GM18499 (cell line): ENCODE measurements at regions not wholly inside any gene's neighbourhood (a gene's known extent, or its start where the extent isn't known, plus 50 kb on each side); places are given as distances from the start of the nearest gene placed in this dataset.
"Not testable (repeated sequence)": the region's sequence is repeated elsewhere in the genome, so short reads cannot be mapped to it uniquely, and the experiment has no call there.

Experiments
- ATAC-seq: cut with Tn5 transposase; IDR thresholded peaks from one replicate; pipeline ENCODE4 v1.9.1; 2021; ENCODE audit warnings: moderate number of reproducible peaks; ENCODE audit not compliant: insufficient read depth, unreplicated experiment

DNA sequence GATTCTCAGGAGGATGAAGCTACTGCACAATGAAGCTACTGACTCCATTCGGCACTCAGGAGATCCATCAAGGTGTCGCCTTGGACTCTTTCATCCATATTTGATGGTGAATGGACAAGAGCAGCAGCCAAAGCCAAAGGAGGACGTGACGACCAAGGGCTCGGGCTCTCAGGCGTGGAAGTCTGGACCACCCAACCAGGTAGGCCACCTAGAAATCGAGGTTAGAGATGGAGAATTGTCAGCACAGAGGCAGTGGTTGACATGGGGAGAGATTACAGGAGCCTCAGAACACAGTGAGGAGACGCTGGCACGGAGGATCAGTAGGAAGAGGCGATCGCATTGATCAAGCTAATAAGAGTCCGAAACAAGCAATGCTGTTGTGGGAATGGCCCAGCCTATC is 240.5 kb upstream of the ID2 start:
- no peak for ATAC-seq

DNA sequence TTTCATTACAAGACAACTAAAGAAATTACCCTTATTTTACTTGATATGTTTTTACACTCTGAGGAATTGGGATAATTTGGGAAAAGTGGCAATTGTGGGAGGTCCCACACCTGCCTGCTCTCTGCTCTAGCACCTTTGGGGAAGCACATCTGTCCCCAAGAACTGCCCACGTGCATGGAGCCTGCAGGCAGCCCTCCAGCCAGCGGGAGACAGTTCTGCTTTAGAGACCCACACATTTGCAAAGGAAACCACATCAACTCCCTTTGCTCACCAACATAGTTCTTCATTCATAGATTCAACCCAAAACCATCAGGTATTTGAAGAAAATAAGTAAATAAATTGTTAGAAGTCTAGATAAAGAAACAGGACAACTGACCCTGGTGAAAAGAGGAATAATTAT is 239.9 kb upstream of the ID2 start:
- no peak for ATAC-seq

DNA sequence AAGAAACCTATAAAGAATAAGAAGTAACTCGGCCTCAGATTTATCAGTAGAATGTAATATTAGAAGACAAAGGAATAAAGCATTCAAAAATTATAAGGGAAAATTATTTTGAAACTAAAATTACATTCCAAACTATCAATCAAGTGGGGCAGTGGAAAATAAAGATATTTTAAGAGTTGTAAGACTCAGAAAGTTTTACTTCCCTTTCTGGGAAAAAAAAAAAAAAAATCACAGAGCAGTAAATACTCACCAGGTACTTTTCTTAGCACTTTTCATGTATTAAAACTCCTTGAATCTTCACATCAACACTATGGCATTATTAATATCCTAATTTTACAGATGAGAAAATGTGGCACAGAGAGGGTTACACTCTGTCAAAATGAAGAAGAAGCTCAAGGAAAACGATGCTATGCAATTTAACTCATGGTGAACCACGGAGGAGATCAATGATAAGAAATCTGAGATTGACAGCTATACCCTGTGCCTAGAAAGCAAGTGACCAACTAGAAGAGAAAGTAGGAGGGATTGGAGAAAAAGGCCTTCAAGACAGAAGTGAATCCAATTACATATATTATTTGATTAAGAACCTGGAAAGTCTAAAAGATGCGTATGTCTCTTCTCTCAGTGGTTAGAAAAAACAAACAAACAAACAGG is 238.9 kb upstream of the ID2 start:
- no peak for ATAC-seq

DNA sequence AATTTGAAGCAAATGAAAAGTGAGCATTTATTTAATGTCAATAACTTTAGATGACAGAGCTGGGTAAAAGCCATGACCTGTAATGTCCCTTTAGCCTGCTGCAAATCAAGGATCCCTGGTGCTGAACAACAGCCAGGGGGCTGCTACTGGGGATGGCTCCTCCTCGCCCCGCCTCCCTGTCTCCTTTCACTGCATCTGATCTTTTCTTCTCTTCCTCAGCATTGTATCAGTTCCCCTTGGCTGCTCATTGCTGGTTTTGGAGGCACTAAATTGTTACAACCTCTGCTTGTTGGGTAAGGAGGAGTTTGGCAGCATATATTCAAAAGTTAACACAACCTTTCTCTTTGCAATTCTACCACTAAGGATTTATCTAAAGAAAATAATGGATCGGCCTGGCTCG is 236.3 kb upstream of the ID2 start:
- ATAC-seq = no peak

DNA sequence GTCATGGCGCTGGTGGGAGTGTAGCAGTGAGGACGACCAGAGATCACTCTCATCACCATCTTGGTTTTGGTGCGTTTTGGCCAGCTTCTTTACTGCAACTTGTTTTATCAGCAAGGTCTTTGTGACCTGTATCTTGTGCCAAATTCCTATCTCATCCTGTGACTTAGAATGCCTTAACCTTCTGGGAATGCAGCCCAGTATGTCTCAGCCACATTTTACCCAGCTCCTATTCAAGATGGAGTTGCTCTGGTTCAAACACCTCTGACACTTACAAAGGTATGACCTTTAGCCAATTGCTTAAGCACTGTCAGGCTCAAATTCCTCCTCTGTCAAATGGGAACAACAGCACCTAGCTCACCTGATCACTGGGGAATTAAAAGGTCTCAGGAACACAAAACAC is 235.1 kb upstream of the ID2 start:
- ATAC-seq = not testable (repeated sequence)

DNA sequence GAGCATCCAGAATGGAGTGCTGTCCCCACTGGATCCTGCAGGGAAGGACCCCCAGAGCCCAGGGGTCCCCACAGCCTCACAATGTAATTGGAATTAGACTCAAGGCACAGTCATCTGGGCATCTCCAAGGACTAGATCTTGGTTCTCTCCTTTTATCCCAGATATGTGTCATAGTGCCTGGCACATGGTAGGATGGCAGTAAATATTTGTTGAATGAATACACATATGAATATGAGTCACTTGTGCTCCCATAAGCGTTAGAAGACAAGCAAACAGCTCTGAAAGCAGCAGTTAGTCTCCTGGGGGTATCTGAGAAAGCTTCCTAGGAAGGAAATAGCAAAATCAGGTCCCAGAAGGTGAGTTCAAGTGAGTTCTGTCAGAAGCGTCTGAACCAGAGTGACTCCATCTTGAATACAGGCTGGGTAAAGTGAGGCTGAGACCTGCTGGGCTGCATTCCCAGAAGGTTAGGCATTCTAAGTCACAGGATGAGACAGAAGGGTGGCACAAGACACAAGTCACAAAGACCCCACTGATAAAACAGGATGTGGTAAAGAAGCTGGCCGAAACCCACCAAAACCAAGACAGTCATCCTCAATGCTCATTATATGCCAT is 234.1 kb upstream of the ID2 start:
- no peak for ATAC-seq

DNA sequence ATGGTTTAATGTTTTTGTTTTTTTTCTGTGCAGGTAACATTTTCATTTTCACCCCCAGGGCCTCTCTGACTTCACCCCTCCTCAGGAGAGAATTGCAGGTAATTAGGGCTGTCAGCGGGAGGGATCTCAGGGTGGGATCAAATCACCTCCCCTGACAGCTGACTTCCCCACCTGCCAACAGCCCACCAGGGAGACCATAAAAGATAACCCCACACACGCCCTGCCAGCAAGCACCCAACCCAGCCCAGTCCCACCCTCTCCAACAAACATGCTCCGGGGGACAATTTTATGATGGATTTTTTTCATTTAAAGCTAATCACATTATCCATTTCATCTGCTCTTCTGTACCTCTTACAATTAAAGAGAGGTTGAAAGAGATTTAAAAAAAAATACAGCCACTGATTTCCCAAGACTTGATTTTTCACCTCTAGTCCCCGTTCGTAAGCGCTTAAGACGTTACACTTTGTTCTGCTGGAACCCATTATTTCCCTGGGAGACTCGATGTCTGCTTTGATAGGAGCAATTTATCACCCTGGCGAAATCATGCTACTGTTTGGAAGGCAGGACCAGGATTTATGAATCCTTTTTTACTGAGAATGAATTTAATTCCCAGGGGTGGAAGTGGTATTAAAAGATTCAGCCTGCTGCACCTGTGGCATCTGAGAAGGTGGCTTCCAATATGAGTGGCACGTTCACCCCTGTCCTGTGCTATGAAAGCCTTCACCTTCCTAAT is 232.9 kb upstream of the ID2 start:
- ATAC-seq = no peak

DNA sequence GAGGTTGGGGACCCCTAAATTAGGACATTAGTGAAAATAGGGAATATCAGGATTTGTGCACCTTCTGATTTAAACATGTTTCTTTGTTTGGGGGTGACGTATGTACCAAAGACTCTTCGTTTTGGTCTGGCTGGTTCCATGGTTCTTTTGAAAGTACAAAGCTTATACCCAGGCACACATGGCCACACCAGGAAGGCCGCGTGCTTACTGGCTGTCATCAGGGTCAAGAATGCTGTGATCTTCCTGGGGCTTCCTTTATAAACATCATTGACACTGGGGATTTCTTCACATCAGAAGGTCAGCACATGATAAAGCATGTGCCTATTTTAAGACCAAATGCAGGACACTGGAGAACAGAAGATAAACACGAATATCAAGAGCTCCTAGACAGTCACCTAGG is 230.6 kb upstream of the ID2 start:
- no peak for ATAC-seq

DNA sequence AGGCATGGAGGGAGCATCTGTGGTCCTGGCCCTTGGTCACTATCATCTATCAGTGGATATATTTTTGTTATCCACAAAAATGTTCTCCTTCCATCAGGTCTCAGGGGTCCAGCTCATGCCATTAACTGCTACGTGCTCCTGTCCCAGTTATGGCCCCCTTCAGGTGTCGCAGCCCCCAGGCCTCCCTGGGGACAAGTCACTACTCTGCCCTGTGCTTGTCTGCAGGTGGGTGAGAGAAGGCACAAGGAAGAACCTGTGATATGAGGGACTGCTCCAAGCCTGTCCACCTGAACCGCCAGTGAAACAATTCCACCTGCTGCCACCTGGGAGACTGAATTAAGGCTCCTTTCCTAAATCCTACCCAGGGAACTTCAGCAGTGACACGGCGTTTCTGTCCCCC is 229.6 kb upstream of the ID2 start:
- no peak for ATAC-seq

DNA sequence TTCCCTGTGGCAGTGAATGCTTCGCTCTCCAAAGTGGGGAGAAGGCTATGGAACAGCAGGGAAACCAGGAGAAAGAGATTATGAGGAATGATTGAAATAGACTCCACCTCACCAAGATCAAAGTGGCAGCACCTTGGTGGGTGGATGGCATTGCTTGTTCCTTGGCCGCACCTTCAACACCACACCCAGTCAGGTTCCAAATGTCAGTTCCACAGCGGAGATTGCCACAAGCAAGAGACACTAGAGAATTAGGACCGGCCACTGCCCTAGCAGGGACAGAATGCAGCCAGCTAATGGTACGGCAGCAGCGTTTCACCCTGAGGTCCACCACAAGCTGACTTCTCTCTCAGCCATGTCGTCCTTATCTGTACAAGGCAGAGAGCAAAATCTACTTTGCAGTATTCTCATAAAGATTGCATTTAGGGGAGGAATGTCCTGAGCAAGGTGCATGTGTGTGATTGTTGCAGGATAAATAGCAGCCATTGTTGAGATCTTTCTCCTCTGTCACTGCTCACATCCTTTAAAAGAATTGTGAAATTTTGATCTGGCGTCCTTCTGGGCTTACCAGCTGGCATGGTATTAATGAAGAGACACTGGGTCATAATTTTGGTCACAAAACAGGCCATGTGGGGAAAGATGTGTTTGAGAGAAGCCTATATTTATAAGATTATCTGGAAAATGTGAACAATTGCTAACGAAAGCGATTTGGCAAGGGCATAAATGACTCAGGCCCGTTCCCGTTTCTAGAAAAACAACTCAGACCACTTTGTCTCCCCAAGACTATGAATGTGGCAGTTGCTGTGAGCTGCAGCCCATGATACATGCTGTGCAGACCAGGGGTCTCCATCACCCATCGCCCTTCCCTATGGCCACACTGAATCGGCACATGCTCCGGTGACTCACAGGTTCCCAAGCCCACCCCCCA is 228.6 kb upstream of the ID2 start:
- no peak for ATAC-seq

DNA sequence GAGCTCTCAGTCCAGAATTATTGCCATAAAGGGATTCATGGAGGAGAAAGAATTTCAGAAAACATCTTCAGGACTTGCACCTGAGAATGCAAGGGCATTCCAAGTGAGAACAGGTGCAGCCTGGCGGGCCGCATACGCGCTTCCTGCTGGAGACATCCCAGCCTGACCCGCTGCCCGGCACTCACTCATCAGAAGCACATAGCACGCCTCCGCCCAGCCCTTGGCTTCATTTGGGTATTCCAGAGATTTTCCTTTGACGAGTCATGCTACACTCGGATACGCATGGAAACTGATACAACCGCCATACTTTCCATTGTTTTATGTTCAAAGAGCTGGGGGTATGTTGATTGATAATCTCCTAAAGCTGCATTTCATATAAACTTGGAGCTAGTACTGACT is 228.0 kb upstream of the ID2 start:
- ATAC-seq = no peak

DNA sequence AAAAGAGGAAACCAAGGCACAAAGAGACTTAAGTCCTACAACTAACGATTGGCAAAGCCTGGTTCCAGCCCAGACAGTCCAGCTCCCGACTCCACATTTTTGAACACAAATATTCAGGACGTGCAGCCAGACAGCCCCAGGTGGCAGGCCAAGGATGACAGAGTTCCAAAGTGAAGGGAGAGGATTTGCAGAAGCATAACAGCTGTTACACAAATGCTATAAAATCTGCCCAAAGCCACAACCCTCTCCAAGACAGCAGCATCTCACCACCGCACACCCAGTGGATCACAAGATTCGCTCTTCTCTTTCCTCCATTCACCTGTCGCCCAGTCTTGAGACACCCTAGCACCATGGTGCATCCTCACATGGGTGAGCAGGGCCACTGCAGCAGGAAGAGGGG is 227.1 kb upstream of the ID2 start:
- no peak for ATAC-seq

DNA sequence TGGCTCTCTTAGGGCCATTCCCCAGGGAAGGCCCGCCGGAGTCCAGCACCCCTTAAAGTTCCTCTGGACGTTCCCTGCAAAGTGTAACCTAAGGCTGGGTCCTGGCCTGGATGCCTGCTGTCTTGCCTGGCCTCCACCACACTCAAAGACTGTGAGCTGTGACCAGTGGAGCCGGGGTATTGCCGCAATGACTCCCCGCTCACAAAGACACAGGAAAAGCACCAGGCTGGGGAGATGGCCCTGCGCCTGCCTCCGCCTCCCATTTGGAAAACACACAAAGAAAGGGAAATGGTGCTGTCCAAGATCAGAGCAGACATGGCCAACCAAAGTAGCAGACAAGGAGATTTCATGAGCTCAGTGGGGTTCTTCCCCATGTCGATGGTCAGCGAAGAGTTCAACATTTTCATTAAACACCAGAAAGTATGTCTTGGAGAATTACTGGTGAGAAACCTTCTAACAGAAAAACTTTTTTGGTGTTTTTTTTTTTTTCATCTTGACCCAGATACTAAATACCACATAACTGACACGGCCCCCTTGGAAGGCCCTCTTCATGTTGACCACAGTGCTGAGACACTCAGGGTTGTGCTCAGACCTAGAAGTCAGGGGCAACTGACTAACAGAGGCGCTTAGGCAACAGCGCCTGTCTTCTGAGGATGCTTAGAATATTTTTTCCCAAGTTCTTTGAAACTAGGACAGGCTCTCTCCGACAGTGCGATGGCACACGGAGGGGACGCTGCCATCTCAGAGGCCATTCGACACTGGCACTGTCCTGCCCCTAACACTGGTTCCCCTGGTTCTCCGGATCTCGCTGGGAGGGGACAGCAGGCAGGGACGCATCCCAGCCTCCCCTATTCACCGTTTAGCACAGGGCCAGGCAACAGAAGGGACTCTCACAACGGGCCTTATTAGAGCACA is 226.4 kb upstream of the ID2 start:
- no peak for ATAC-seq

DNA sequence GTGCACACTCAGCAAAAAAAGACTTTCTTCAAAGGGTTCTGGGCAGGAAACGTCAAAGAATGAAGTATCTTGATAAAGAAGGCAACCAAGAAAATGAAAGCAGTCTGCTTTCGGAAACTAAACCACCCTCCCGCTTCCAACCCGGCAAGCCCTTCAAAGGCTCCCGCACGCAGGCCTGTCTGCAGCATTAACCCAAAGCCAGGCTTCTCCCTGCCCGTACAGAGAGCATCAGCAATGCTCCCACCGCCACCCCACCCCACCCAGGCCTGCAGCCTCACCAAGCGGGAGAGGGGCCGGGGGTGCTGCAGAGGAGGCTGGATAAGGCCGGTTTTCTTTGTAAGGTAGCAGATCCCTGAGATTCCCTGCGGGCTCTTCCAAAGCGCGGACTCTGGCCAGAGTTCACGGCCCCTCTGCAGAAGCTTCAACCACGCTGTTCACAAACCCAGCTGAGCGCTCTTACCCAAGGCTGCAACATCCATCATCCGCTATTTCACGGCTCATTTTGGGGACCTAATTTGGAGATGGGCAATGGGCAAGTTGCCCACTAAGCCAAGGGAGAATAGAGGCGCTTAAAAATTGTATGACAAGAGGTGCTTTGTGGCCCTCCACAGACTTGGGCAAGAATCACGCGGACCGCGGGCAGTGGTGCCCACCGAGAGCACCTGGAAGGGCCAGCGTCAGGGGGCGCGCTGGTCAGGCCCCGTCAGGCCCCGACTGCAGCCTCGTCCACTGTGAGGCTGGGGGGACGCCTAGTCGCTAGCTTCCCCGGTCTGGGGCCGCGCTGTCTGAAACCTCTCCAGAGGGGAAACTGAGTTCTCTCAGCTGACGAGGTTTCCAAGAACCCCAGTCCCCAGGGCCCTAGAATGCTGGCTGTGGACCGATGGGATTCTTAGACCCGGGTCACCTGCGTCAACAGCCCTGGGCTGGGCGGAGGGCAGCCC is 225.4 kb upstream of the ID2 start:
- no peak for ATAC-seq

DNA sequence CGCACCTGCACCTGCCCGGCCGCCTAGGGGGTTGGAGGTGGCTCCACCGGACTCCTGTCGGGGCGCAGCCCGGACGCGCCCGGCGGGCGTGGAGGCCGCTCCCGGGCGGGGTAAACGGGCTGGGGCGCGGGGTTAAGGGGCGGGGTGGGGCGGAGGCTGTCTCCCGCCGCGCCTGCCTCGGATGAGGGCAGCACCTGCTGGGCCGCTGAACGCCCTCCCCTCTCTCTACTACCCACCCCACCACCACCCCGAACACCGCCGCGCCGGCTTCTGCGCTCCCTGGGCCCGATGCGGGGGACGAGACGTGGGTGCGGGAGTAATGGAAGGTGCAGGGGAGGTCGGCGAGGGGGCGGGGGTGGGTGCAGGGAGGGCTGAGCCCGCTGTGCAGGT is 224.8 kb upstream of the ID2 start:
- no peak for ATAC-seq

DNA sequence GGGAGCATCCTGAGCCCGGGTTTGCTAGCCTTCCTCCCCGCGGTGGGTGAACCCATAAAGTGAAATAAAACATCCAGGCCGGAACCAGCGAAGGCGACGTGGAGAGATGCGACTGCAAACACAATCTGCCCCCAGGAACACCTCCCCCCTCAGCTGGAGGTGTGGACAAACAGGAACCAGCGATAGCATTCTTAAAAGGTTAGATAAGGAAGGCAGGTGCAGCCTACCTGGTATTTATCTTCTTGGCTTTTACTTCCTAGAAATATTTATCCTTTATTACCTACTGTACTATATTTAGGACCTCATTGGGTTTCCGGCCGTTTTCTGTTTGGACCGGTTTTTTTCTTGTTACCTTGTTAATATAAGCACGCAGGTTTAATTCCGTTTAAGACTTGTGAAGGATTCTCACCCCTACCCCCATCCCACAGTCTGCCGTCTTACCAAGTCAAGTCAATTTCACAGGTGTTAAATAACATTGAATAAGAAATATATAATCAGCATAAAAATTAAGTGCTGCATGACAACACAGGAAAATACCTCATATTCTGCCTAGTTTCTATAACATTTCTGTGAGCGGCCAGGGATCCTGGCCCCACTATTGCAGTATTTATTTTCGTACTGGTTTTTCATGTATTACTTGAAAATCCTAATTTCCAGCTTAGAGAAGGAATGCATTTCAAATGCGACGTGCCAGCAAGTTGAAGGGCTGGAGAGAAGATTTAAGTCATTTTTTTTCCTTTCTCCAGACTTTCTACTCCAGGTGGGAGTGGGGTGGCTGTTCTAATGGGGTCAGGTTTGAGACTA is 224.0 kb upstream of the ID2 start:
- ATAC-seq = no peak

DNA sequence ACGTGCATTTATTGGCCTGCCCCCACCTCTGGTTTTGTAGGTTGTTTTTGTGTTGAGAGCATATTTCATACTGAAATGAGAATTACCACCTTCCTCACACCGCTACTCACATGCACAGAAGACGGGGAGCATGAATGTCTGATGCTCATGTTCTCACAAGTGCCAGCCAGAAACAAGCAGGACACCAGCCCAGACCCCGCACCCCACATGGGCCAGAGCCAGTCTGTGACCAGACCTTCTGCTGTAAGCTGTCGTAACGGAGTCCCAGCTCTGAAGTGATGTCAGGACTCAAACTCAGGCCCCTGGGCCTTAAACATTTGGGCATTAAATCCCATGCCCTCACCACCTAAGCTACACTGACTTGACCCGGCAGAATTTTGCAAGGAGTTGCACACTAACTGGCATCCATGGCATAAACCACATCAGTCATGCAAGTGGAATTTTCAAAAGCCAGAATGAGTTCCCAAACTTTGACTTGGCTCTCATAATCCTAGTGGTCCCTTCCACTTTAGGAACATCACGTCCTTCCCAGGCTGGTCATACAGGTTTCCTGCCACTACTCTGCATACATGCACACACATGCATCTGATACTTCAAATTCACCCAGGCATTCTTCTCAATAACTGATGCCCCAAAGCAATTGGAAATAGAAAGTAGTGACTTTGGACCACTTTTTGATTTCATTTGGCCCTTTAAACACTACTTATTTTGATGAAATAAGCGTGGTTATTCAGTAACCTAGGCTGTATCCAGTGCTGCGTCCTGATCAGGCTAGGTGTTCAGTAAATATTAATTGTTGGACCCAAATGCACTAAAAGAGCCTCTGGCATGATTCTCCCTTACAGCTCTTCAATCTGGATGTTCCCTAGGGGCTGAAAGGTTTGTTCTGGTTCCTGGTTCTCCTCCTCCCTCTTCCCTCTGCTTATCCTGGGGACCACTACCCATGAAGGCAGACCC is 223.1 kb upstream of the ID2 start:
- no peak for ATAC-seq
